ENCODE measurements at regions not wholly inside any gene's neighbourhood (a gene's known extent, or its start where the extent isn't known, plus 50 kb on each side); places are given as distances from the start of the nearest gene placed in this dataset.

- intact Hi-C loops (cut with DNase I), result no loop called here
- TF ChIP-seq CTCF (IDR thresholded peaks at IDR 0.05) (no peak), POLR2A (IDR thresholded peaks at IDR 0.05) (no peak)
- no peaks in the 10 kb centered on the region for H3K9me3 ChIP-seq
- WGBS (ENCODE audit: insufficient coverage, low coverage, low lambda C conversion rate, missing lambda C conversion rate), result 70% methylated on average over 3 of the region's 4 CpGs
- no peaks in the 10 kb centered on the region for H3K36me3 ChIP-seq
- no peak overlapping the region for H3K4me3 ChIP-seq
- H3K27ac ChIP-seq, result no peak overlapping the region
- no peak for DNase-seq
- peaks cover 0 to 12% (median 0%) of the 10 kb centered on the region in 4 donors for H3K4me1 ChIP-seq
- no peak for ATAC-seq
- no peaks in the 10 kb centered on the region for H3K27me3 ChIP-seq
These were observed 93.2 kb upstream of the ALX4 start for GRCh38 chr11:44403176-44403575.

- no peak overlapping the region for H3K4me3 ChIP-seq
- H3K9me3 ChIP-seq, result no peaks in the 10 kb centered on the region
- no peaks in the 10 kb centered on the region for H3K27me3 ChIP-seq
- 57% methylated on average over 6 of the region's 6 CpGs for WGBS (ENCODE audit: insufficient coverage, low coverage, low lambda C conversion rate, missing lambda C conversion rate)
- peaks cover 0 to 12% (median 0%) of the 10 kb centered on the region in 4 donors for H3K4me1 ChIP-seq
- DNase-seq (no peak), ATAC-seq (no peak)
- H3K36me3 ChIP-seq, result no peaks in the 10 kb centered on the region
- TF ChIP-seq POLR2A (IDR thresholded peaks at IDR 0.05) (no peak), CTCF (IDR thresholded peaks at IDR 0.05) (no peak)
- intact Hi-C loops (cut with DNase I), result no loop called here
- no peak overlapping the region for H3K27ac ChIP-seq
These were observed 93.8 kb upstream of the ALX4 start for GRCh38 chr11:44403587-44404273.

GRCh38 chr11:44404301-44404700 lies 94.4 kb upstream of the ALX4 start:
- intact Hi-C loops (cut with DNase I), result no loop called here
- DNase-seq (no peak), ATAC-seq (no peak)
- Histone ChIP-seq H3K27ac (no peak overlapping the region), H3K36me3 (no peaks in the 10 kb centered on the region), H3K9me3 (no peaks in the 10 kb centered on the region), H3K27me3 (no peaks in the 10 kb centered on the region), H3K4me1 (peaks cover 0 to 12% (median 0%) of the 10 kb centered on the region in 4 donors), H3K4me3 (no peak overlapping the region)
- WGBS (ENCODE audit: insufficient coverage, low coverage, low lambda C conversion rate, missing lambda C conversion rate), result 66% methylated on average over 3 of the region's 6 CpGs
- TF ChIP-seq CTCF (IDR thresholded peaks at IDR 0.05) (no peak), POLR2A (IDR thresholded peaks at IDR 0.05) (no peak)

GRCh38 chr11:44404736-44405395 lies 94.9 kb upstream of the ALX4 start:
- DNase-seq (no peak), ATAC-seq (no peak)
- no peak overlapping the region for H3K4me3 ChIP-seq
- no peaks in the 10 kb centered on the region for H3K27me3 ChIP-seq
- no peaks in the 10 kb centered on the region for H3K9me3 ChIP-seq
- TF ChIP-seq CTCF (IDR thresholded peaks at IDR 0.05), result no peak
- no peak for TF ChIP-seq POLR2A (IDR thresholded peaks at IDR 0.05)
- peaks cover 0 to 12% (median 0%) of the 10 kb centered on the region in 4 donors for H3K4me1 ChIP-seq
- intact Hi-C loops (cut with DNase I), result no loop called here
- no peaks in the 10 kb centered on the region for H3K36me3 ChIP-seq
- no peak overlapping the region for H3K27ac ChIP-seq
- 67% methylated on average over 9 of the region's 10 CpGs for WGBS (ENCODE audit: insufficient coverage, low coverage, low lambda C conversion rate, missing lambda C conversion rate)

Data from right lobe of liver (tissue), 6 donors.